ENCODE measurements at regions not wholly inside any gene's neighbourhood (a gene's known extent, or its start where the extent isn't known, plus 50 kb on each side); places are given as distances from the start of the nearest gene placed in this dataset.
"Not testable (repeated sequence)": the region's sequence is repeated elsewhere in the genome, so short reads cannot be mapped to it uniquely, and the experiment has no call there.

DNA sequence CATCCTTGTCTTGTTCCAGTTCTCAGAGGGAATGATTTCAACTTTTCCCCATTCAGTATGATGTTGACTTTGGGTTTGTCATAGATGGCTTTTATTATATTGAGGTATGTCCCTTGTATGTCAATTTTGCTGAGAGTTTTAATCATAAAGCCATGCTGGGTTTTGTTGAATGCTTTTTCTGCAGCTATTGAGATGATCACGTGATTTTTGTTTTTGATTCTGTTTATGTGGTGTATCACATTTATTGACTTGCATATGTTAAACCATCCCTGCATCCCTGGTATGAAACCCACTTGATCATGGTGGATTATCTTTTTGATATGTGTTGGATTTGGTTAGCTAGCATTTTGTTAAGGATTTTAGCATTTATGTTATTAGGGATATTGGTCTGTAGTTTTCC, 53.2 kb upstream of the PHIP start:
- CTCF ChIA-PET; H3K4me1 ChIP-seq; POLR2A ChIA-PET; ATAC-seq; FAIRE-seq; H3K27ac ChIP-seq; H3K9me3 ChIP-seq; H3K4me3 ChIP-seq; H3K4me2 ChIP-seq; DNase-seq (ENCODE audit: low read depth in 1 of 2, low spot score in 1 of 2): not testable (repeated sequence)
- WGBS (ENCODE audit: missing lambda C conversion rate), result 54% methylated on average over 1 of the region's 1 CpG

Measured in A549 (cell line).